ENCODE measurements at regions not wholly inside any gene's neighbourhood (a gene's known extent, or its start where the extent isn't known, plus 50 kb on each side); places are given as distances from the start of the nearest gene placed in this dataset.
"Not testable (repeated sequence)": the region's sequence is repeated elsewhere in the genome, so short reads cannot be mapped to it uniquely, and the experiment has no call there.

DNA sequence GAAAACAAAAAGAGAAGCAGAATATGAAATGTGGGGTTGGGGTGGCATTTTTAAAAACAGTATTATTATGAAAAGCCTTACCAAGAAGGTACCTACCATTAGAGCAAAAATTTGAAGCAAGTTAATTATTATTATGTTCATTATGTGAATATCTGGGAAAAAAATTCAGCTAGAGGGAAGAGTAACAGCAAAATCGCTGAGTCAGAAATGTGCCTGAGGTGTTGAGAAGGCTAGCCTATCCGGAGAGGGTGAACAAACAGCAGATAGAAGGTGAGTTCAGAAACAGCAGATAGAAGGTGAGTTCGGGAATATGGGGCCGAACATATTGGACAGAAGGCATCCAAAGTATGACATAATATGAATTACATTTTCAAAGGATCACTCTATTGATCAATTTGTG lies 536.8 kb upstream of the ANO5 start:
- Histone ChIP-seq H3K9me3 (replicated peaks in 1 of 3) (no peaks in the 10 kb centered on the region), H3K4me3 (no peak overlapping the region), H3K4me1 (replicated peaks in 1 of 2) (no peaks in the 10 kb centered on the region), H3K27ac (no peak overlapping the region), H3K27me3 (no peaks in the 10 kb centered on the region), H3K36me3 (replicated peaks in 1 of 2) (no peaks in the 10 kb centered on the region)
- TF ChIP-seq POLR2A (IDR thresholded peaks at IDR 0.05): no peak
- TF ChIP-seq, protein P1, sequence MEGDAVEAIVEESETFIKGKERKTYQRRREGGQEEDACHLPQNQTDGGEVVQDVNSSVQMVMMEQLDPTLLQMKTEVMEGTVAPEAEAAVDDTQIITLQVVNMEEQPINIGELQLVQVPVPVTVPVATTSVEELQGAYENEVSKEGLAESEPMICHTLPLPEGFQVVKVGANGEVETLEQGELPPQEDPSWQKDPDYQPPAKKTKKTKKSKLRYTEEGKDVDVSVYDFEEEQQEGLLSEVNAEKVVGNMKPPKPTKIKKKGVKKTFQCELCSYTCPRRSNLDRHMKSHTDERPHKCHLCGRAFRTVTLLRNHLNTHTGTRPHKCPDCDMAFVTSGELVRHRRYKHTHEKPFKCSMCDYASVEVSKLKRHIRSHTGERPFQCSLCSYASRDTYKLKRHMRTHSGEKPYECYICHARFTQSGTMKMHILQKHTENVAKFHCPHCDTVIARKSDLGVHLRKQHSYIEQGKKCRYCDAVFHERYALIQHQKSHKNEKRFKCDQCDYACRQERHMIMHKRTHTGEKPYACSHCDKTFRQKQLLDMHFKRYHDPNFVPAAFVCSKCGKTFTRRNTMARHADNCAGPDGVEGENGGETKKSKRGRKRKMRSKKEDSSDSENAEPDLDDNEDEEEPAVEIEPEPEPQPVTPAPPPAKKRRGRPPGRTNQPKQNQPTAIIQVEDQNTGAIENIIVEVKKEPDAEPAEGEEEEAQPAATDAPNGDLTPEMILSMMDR (IDR thresholded peaks at IDR 0.05): no peak
- WGBS, 4 donors: 77 to 83% (median 78%) methylated on average over 4 of the region's 4 CpGs
- DNase-seq: no peak
- intact Hi-C loops (cut with DNase I): no loop called here

DNA sequence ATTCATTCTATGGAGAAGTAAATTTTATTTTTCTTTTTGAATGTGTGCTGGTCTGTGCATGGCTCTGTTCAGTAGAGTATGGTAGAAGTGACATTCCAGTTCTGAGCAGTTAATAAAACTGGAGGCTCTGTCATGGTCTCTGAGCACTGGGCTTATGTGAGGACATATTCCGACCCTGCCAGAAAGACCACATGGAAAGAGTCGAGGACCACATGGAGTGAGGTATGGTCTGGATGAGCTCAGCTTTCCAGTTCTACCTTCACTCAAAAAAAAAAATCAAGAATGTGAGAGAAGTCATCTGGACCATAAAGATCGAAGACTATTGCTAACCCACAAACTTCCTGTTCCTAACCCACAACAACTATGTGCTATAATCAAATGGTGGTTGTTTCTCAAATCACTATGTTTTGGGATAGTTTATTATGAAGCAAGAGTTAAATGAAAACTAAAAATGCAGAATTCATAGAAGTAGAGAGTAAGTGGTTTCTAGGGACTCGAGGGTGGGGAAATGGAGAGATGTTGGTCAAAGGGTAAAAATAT lies 534.2 kb upstream of the ANO5 start:
- no peaks in the 10 kb centered on the region for H3K27me3 ChIP-seq
- no peak overlapping the region for H3K4me3 ChIP-seq
- intact Hi-C loops (cut with DNase I): no loop called here
- no peak overlapping the region for H3K27ac ChIP-seq
- 68 to 79% (median 71%) methylated on average over 4 of the region's 4 CpGs for WGBS, 4 donors
- TF ChIP-seq, protein P1 (IDR thresholded peaks at IDR 0.05): no peak
- TF ChIP-seq POLR2A (IDR thresholded peaks at IDR 0.05): no peak
- DNase-seq: no peak
- H3K36me3 ChIP-seq (replicated peaks in 1 of 2): no peaks in the 10 kb centered on the region
- H3K4me1 ChIP-seq (replicated peaks in 1 of 2): no peaks in the 10 kb centered on the region
- no peaks in the 10 kb centered on the region for H3K9me3 ChIP-seq (replicated peaks in 1 of 3)

DNA sequence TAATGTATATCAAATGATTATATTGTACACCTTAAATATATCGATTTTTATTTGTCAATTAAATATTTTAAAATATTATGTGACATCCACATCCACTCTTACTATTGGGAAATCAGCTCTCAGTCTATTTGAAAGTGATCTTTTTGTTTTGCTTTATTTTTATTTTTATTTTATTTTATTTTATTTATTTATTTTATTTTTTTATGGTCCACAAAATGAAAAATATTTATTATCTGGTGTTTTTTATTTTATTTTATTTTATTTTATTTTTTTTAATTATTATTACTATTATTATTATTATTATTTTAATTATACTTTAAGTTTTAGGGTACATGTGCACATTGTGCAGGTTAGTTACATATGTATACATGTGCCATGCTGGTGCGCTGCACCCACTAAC lies 533.5 kb upstream of the ANO5 start:
- H3K27ac ChIP-seq; H3K4me1 ChIP-seq (replicated peaks in 1 of 2); H3K9me3 ChIP-seq (replicated peaks in 1 of 3); H3K36me3 ChIP-seq (replicated peaks in 1 of 2); intact Hi-C loops (cut with DNase I); H3K27me3 ChIP-seq; DNase-seq; H3K4me3 ChIP-seq: not testable (repeated sequence)
- WGBS, 4 donors: 70 to 90% (median 80%) methylated on average over 1 to 2 of the region's 2 CpGs

DNA sequence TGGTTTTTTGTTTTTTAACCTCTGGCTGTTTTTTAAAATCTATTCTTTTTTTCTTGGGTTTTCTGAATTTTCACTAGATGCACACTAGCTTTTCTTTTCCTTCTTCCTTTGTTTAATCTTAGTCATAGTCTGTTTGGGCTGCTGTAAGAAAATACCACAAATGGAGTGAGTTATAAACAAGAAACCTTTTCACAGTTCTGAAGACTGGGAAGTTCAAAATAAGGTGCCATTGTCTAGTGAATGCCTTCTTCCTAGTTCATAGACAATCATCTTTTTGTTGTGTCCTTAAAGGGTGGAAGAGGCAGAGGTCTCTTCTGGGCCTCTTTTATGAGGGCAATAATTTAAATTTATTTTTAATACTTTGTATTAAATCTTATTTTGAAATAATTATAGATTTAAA lies 532.9 kb upstream of the ANO5 start:
- TF ChIP-seq, protein P1 (IDR thresholded peaks at IDR 0.05): no peak
- intact Hi-C loops (cut with DNase I): no loop called here

DNA sequence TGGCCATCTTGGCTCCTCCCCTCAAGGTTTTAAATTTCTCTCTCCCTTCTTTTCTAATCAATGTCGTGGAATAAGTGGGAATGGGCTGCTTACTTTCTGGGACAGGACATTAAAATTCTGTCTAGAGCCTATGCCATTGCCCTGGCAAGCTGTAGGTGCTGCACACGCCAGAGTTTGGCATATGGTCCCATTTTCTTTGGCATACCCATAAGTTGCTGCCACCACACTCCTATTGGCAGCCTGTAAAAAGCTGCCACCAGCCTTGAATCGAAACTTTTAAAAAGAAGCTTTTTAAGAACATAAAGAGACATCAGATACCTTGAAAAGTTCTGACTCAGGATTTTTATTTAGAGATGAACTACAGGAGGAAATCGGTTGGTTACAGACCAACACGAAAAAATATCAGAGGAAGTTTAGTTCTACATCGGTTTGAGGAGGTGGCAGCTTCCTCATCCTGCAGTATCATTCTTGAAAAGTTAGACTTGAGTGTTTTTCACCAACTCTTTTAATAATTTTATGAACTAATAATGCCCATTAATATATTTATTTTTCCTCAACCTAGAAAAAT lies 517.8 kb upstream of the ANO5 start:
- WGBS, 4 donors: 62 to 72% (median 66%) methylated on average over 6 of the region's 6 CpGs
- no peak for DNase-seq
- no peak for TF ChIP-seq POLR2A (IDR thresholded peaks at IDR 0.05)
- TF ChIP-seq, protein P1 (IDR thresholded peaks at IDR 0.05): no peak
- Histone ChIP-seq H3K9me3 (replicated peaks in 1 of 3) (no peaks in the 10 kb centered on the region), H3K4me3 (no peak overlapping the region), H3K27ac (no peak overlapping the region), H3K27me3 (no peaks in the 10 kb centered on the region), H3K36me3 (replicated peaks in 1 of 2) (no peaks in the 10 kb centered on the region), H3K4me1 (replicated peaks in 1 of 2) (no peaks in the 10 kb centered on the region)
- intact Hi-C loops (cut with DNase I): no loop called here

More for the DNA sequence above, 532.9 kb upstream of the ANO5 start:
- no peaks in the 10 kb centered on the region for H3K27me3 ChIP-seq
- DNase-seq: no peak
- H3K4me1 ChIP-seq (replicated peaks in 1 of 2): no peaks in the 10 kb centered on the region
- H3K9me3 ChIP-seq (replicated peaks in 1 of 3): no peaks in the 10 kb centered on the region
- no peaks in the 10 kb centered on the region for H3K36me3 ChIP-seq (replicated peaks in 1 of 2)
- H3K27ac ChIP-seq: no peak overlapping the region
- H3K4me3 ChIP-seq: no peak overlapping the region
